GM21825 (cell line): ENCODE measurements at regions not wholly inside any gene's neighbourhood (a gene's known extent, or its start where the extent isn't known, plus 50 kb on each side); places are given as distances from the start of the nearest gene placed in this dataset.

Source experiments
- ATAC-seq: cut with Tn5 transposase; IDR thresholded peaks from one replicate; pipeline ENCODE4 v1.9.1; 2021; ENCODE audit warnings: mild to moderate bottlenecking, moderate library complexity; ENCODE audit not compliant: unreplicated experiment

- no peak for ATAC-seq
Measured at GRCh38 chr2:103942199-103942598, 911.7 kb upstream of the POU3F3 start.

- no peak for ATAC-seq
Measured at GRCh38 chr2:103945083-103945482, 908.8 kb upstream of the POU3F3 start.

- ATAC-seq: no peak
Measured at GRCh38 chr2:103959174-103960128, 894.5 kb upstream of the POU3F3 start.

GRCh38 chr2:103960129-103960513, 893.8 kb upstream of the POU3F3 start:
- ATAC-seq: no peak

GRCh38 chr2:103960951-103961350, 893.0 kb upstream of the POU3F3 start:
- no peak for ATAC-seq

- no peak for ATAC-seq
Measured at GRCh38 chr2:103961862-103962261, 892.1 kb upstream of the POU3F3 start.

- no peak for ATAC-seq
Measured at GRCh38 chr2:103962670-103963069, 891.2 kb upstream of the POU3F3 start.

GRCh38 chr2:103963146-103963725, 890.7 kb upstream of the POU3F3 start:
- no peak for ATAC-seq

- ATAC-seq: no peak
Measured at GRCh38 chr2:103977241-103977640, 876.7 kb upstream of the POU3F3 start.

- no peak for ATAC-seq
Measured at GRCh38 chr2:103977668-103978067, 876.2 kb upstream of the POU3F3 start.

- no peak for ATAC-seq
Measured at GRCh38 chr2:103980401-103980800, 873.5 kb upstream of the POU3F3 start.

- no peak for ATAC-seq
Measured at GRCh38 chr2:103982691-103983090, 871.2 kb upstream of the POU3F3 start.

GRCh38 chr2:103986001-103986400, 867.9 kb upstream of the POU3F3 start:
- ATAC-seq: no peak

GRCh38 chr2:103991591-103991990, 862.3 kb upstream of the POU3F3 start:
- no peak for ATAC-seq

GRCh38 chr2:104004821-104005220, 849.1 kb upstream of the POU3F3 start:
- ATAC-seq: no peak

GRCh38 chr2:104016801-104017200, 837.1 kb upstream of the POU3F3 start:
- no peak for ATAC-seq

GRCh38 chr2:104023306-104023705, 830.6 kb upstream of the POU3F3 start:
- no peak for ATAC-seq

GRCh38 chr2:104023765-104024164, 830.1 kb upstream of the POU3F3 start:
- ATAC-seq: no peak

GRCh38 chr2:104025295-104025694, 828.6 kb upstream of the POU3F3 start:
- no peak for ATAC-seq

- ATAC-seq: no peak
Measured at GRCh38 chr2:104026725-104027124, 827.2 kb upstream of the POU3F3 start.

GRCh38 chr2:104027321-104027720, 826.6 kb upstream of the POU3F3 start:
- ATAC-seq: no peak

GRCh38 chr2:104028061-104028460, 825.9 kb upstream of the POU3F3 start:
- ATAC-seq: no peak
